Activated CD4-positive, alpha-beta memory T cell treated with anti-CD3 and anti-CD28 coated beads for 36 hours (primary cell): ENCODE measurements at regions not wholly inside any gene's neighbourhood (a gene's known extent, or its start where the extent isn't known, plus 50 kb on each side); places are given as distances from the start of the nearest gene placed in this dataset.

Experiments
- CTCF ChIA-PET: fragments of 350-600 bp; sonication (Branson Sonifier 250); formaldehyde crosslinking; loops from one replicate; lab custom pipeline; 2021; ENCODE audit warnings: antibody characterized with exemption, inconsistent platforms; lab: Charles Lee
- POLR2A ChIA-PET: fragments of 350-600 bp; sonication (Branson Sonifier 250); formaldehyde crosslinking; loops from one replicate; lab custom pipeline; 2021; ENCODE audit warnings: antibody characterized with exemption; lab: Charles Lee
- DNase-seq: peaks from one replicate; pipeline ENCODE4 v3.0.0-alpha.2; 2020
- H3K27ac Mint-ChIP-seq: one replicate; pipeline ENCODE4 v1.8.0; 2021; ENCODE audit warnings: mixed read lengths
- H3K27me3 Mint-ChIP-seq: one replicate; pipeline ENCODE4 v1.8.0; 2021; ENCODE audit warnings: mixed read lengths
- H3K36me3 Mint-ChIP-seq: one replicate; pipeline ENCODE4 v1.8.0; 2021; ENCODE audit warnings: mixed read lengths
- H3K4me1 Mint-ChIP-seq: one replicate; pipeline ENCODE4 v1.8.0; 2021; ENCODE audit warnings: low read depth, mixed read lengths
- H3K4me3 Mint-ChIP-seq: one replicate; pipeline ENCODE4 v1.8.0; 2021; ENCODE audit warnings: mild to moderate bottlenecking, mixed read lengths
- H3K9me3 Mint-ChIP-seq: one replicate; pipeline ENCODE4 v1.8.0; 2021; ENCODE audit warnings: mixed read lengths
- intact Hi-C: fragments of 100-400 bp; cut with micrococcal nuclease; formaldehyde crosslinking; loops from one replicate; pipeline ENCODE4 v1.15.1; 2023

DNA sequence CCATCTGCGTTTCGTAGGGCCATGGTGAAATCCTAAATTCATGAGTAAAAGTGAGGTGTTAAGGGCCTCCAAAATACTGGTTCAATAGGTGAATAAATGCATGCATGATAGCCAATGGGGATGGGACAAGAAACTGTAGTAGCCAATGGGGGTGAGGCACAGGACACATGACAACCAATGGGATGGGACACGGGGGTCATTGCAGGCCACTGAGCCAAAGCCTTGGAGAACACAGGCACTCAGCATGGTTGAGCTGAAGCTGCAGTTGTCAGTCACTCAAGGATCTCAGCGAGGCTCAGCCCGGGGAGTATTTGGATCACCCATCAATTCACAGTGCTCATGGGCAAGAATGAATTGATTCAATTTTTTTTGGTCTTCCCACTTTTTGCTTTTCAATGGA lies 156.5 kb downstream of the ACTR3 start:
- DNase-seq, result no peak
- H3K36me3 Mint-ChIP-seq, result no peaks in the 10 kb centered on the region
- ChIA-PET CTCF (no interaction called here), POLR2A (no interaction called here)
- no peaks in the 10 kb centered on the region for H3K9me3 Mint-ChIP-seq
- H3K27me3 Mint-ChIP-seq, result peaks cover 2% of the 10 kb centered on the region
- intact Hi-C loops, result no loop called here
- no peak overlapping the region for H3K4me3 Mint-ChIP-seq
- no peaks in the 10 kb centered on the region for H3K4me1 Mint-ChIP-seq
- no peak overlapping the region for H3K27ac Mint-ChIP-seq

DNA sequence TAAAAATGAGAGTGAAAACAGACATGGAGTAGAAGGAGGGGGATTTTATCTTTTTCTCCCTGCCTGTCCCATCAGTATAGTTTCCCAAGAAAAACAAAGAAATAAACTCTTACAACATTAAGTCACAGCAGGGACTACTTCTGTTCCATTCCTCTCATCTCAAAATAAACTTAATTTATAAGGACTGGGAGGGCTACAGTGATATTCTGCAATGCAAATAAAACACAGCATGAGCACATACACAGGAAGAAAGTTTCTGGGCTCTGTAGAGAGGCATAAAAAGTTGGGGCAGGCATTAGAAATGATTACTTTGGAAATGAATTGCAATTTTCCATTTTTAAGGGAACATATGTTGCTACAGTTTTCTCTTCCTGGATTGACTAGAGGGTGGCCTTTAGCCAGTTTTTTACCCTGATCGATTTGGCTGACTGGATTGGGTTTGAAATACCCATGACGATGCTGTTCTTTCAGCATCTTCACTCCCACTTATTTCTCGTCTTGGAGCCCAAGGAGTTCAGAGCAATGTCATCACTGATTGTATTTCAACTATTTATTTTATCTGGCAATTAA lies 157.1 kb downstream of the ACTR3 start:
- no peak for DNase-seq
- intact Hi-C loops, result no loop called here
- ChIA-PET POLR2A (no interaction called here), CTCF (no interaction called here)
- Mint-ChIP-seq H3K4me3 (no peak overlapping the region), H3K4me1 (no peaks in the 10 kb centered on the region), H3K36me3 (no peaks in the 10 kb centered on the region), H3K9me3 (no peaks in the 10 kb centered on the region), H3K27me3 (peaks cover 2% of the 10 kb centered on the region), H3K27ac (no peak overlapping the region)

DNA sequence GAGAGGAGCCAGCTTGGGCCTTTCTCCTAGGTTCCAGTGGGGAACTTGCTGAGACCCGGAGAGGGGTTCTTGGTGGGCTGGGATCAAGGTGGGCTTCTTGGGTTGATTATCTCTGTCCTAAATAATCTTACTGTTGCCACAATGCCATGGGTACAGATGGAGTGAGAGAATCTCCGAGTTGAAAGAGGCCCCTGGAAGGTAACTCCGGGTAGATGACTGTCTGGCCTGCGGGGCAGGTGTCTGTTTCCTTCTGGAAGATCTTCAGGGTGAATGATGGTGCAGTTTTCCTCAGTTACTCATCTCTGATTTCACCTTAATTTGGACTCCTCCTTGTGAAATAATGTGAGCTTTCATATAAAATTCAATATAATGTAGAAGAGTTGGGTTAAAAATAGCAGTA lies 159.4 kb downstream of the ACTR3 start:
- H3K4me1 Mint-ChIP-seq, result no peaks in the 10 kb centered on the region
- intact Hi-C loops, result no loop called here
- no peak for DNase-seq
- POLR2A ChIA-PET, result no interaction called here
- no peaks in the 10 kb centered on the region for H3K9me3 Mint-ChIP-seq
- H3K4me3 Mint-ChIP-seq, result no peak overlapping the region
- no peaks in the 10 kb centered on the region for H3K36me3 Mint-ChIP-seq
- no peak overlapping the region for H3K27ac Mint-ChIP-seq
- peaks cover 7% of the 10 kb centered on the region for H3K27me3 Mint-ChIP-seq
- CTCF ChIA-PET, result no interaction called here

DNA sequence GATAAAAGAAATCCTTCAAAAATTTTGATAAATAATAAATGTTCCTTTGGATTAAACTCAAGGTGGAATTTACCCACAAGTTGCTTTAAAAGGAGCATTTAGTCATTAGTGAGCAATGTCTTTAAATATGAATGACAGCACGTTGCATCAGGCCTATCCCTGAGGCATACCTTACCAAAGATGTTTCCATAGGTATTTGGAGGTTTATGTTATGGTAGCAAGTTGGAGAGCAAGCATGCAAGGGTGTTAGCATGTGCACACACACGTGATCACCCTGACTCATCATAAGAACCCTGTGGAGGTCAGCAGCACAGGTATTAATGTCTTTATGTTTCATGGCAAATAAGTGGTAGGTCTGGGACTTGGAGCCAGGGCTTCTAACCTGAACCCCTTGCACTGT lies 159.9 kb downstream of the ACTR3 start:
- H3K4me3 Mint-ChIP-seq, result no peak overlapping the region
- ChIA-PET POLR2A (no interaction called here), CTCF (no interaction called here)
- H3K4me1 Mint-ChIP-seq, result no peaks in the 10 kb centered on the region
- H3K36me3 Mint-ChIP-seq, result no peaks in the 10 kb centered on the region
- H3K27me3 Mint-ChIP-seq, result peaks cover 11% of the 10 kb centered on the region
- no peak overlapping the region for H3K27ac Mint-ChIP-seq
- intact Hi-C loops, result no loop called here
- no peak for DNase-seq
- H3K9me3 Mint-ChIP-seq, result no peaks in the 10 kb centered on the region

DNA sequence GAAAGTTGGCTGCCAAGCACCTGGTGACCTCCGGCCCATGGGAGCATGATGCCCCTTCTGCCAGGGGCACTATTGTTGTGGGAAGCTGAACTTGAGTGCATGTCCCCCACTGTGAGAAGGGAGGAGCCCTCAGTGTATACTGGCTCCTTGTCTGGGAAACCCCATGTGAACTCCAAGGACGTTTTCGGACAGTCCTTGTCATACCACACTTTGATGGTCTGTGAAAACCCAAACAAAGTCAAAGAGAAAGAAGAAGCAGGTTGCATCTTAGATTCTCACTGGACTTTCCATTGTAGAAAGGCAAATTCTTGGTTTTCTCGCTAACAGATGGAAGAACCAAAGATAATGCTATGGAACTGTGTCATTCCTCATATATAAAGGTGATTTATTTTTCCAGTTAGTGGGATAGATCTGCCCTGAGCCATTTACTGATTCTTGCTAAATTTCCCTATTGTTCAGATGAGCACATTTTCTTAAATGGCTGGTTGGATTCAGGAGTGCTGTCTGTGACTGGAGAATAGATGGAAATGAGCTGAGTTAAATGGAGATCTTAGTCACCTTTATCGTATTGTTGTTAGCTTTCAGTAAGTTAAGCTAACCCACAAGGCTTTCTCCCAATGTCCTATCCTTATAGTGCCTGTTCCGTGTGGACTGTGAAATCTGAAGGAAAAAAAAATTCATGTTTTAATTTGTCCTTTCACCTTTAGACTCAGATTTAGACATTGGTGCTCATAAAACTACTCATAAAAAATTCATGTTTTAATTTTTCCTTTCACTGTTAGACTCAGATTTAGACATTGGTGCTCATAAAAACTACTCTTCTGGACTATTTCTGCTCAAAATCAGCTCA lies 166.6 kb downstream of the ACTR3 start:
- Mint-ChIP-seq H3K9me3 (no peaks in the 10 kb centered on the region), H3K4me1 (no peaks in the 10 kb centered on the region), H3K4me3 (no peak overlapping the region), H3K36me3 (no peaks in the 10 kb centered on the region), H3K27me3 (peaks cover 18% of the 10 kb centered on the region), H3K27ac (no peak overlapping the region)
- POLR2A ChIA-PET, result no interaction called here
- intact Hi-C loops, result no loop called here
- CTCF ChIA-PET, result no interaction called here
- DNase-seq, result no peak

DNA sequence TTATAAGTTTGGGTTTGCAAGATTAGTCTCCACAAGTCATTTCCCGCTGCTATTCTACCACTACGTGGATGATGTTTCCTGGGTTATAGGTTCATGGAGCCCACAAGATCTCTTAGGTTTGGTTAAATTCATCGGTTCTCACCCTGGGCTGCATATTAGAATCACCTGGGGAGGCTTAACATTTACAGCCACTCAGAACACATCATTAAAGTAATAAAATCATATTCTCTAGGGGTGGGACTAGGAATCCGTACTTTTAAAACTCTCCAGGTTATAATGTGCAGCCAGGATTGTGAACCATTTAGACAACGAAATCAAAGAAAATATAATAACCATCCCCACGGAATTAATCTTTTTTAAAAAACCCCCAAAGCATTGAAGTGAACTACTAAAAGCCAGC lies 167.7 kb downstream of the ACTR3 start:
- CTCF ChIA-PET, result no interaction called here
- POLR2A ChIA-PET, result no interaction called here
- Mint-ChIP-seq H3K27ac (no peak overlapping the region), H3K27me3 (peaks cover 18% of the 10 kb centered on the region), H3K36me3 (no peaks in the 10 kb centered on the region), H3K4me1 (no peaks in the 10 kb centered on the region), H3K4me3 (no peak overlapping the region), H3K9me3 (no peaks in the 10 kb centered on the region)
- DNase-seq, result no peak
- intact Hi-C loops, result no loop called here

DNA sequence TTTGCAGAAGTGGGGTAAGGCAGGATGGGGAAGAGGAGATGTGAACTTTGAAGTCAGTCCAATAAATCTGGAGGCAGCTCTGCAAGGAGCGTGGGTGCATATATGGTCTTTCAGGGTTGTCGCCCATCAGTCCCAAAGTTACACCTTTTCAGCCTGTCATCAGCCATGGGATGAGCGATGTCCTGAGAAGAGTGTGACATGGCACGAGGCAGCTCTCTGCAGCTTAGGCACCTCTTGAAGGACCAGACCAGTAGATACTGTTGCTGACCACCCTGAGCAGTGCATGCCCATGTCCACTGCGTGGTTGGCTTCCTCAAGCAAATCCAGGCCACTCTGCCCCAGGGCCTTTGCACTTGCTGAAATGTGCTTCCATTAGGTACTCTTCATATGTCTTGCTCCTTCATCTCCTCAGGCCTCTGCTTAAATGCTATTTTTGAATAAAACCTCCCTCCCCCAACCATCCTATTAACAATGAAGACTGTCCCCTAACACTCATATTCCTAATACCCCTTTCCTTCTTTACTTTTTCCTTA lies 171.7 kb downstream of the ACTR3 start:
- no peak overlapping the region for H3K27ac Mint-ChIP-seq
- POLR2A ChIA-PET, result no interaction called here
- no peaks in the 10 kb centered on the region for H3K36me3 Mint-ChIP-seq
- intact Hi-C loops, result no loop called here
- H3K4me1 Mint-ChIP-seq, result no peaks in the 10 kb centered on the region
- DNase-seq, result no peak
- CTCF ChIA-PET, result no interaction called here
- peaks cover 3% of the 10 kb centered on the region for H3K27me3 Mint-ChIP-seq
- H3K9me3 Mint-ChIP-seq, result no peaks in the 10 kb centered on the region
- no peak overlapping the region for H3K4me3 Mint-ChIP-seq

DNA sequence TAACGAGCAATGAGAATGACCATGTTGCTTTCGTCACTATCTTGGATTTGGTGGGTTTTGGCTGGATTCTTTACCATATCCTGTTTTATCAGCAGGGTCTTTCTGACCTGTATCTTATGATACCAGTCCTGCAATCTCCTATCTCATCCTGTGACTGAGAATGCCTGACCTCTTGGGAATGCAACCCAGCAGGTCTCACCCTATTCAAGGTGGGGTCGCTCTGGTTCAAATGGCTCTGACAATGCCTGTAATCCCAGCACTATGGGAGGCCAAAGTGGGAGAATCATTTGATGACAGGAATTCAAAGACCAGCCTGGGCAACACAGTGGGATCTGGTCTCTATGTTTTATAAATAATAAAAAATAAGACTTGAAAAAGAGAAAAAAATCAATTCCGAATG lies 173.5 kb downstream of the ACTR3 start:
- no peak for DNase-seq
- no peak overlapping the region for H3K4me3 Mint-ChIP-seq
- H3K36me3 Mint-ChIP-seq, result no peaks in the 10 kb centered on the region
- no peak overlapping the region for H3K27ac Mint-ChIP-seq
- intact Hi-C loops, result no loop called here
- ChIA-PET POLR2A (no interaction called here), CTCF (no interaction called here)
- H3K4me1 Mint-ChIP-seq, result no peaks in the 10 kb centered on the region
- H3K27me3 Mint-ChIP-seq, result no peaks in the 10 kb centered on the region
- H3K9me3 Mint-ChIP-seq, result no peaks in the 10 kb centered on the region

DNA sequence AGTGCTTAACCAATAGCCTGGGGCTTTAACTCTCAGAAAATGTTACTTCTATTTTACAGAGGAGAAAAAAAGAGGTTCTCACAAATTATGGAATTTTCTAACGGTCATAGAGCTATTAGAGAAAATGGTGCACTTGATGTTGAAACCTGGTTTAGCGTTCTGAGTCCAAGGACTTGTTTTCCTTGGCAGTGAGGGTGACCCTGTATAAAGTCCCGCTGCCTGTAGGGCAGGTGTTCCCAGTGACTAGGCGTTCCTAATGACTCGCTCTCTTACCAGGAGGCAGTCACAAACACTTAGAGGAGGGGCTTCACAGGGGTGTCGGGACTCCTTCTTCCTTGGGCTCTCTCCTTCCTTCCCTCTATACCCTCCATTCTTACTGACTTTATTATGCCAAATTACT lies 175.8 kb downstream of the ACTR3 start:
- Mint-ChIP-seq H3K4me1 (no peaks in the 10 kb centered on the region), H3K9me3 (no peaks in the 10 kb centered on the region), H3K36me3 (no peaks in the 10 kb centered on the region), H3K4me3 (no peak overlapping the region), H3K27ac (no peak overlapping the region), H3K27me3 (peaks cover 2% of the 10 kb centered on the region)
- no peak for DNase-seq
- CTCF ChIA-PET, result no interaction called here
- intact Hi-C loops, result no loop called here
- POLR2A ChIA-PET, result no interaction called here

DNA sequence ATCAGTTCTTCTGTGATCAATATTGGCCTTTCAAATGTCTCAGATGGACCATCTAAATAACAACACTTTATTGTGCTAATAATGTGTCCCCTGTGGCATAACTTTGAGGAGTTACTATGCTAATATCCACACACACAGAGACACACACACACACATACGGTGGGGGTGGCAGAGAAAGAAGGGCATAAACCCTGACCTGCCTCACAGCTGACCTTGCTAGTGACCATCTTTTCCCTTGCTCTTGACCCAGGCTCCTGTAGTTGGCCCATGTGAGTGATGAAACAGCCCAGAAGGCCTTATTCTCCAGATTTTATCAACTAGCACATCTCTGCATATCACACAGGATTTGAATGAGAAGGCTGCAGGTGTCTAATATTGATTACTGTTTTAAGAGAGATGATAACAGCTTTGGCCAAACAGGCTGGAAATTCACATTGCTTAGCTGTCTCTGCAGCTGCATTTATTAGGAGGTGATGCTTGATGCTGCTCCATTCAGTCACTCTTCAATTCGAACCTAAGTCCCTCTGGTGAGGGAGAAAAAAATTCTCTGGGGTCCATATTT lies 176.4 kb downstream of the ACTR3 start:
- Mint-ChIP-seq H3K27me3 (peaks cover 2% of the 10 kb centered on the region), H3K4me1 (no peaks in the 10 kb centered on the region), H3K36me3 (no peaks in the 10 kb centered on the region), H3K27ac (no peak overlapping the region), H3K9me3 (no peaks in the 10 kb centered on the region), H3K4me3 (no peak overlapping the region)
- ChIA-PET POLR2A (no interaction called here), CTCF (no interaction called here)
- no peak for DNase-seq
- intact Hi-C loops, result no loop called here

DNA sequence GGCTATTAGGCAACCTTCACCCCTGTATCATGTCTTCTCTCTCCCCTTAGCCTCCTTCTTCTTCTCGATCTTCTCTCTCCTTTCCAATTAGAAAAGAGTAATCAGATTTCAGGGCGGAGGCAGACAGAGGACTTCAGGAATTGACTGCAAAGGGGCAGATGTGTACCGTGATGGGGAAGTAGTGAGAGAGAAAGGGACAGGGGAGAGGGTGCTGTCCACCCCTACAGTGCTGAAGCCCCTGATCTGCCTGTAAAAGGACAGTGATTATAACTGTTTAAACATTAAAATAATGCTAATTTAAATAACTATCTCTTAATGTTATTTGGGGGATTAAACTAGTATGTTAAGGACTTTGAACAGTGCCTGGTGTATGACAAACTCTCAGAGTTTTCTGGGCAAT lies 178.5 kb downstream of the ACTR3 start:
- H3K36me3 Mint-ChIP-seq, result no peaks in the 10 kb centered on the region
- no peak overlapping the region for H3K4me3 Mint-ChIP-seq
- ChIA-PET CTCF (no interaction called here), POLR2A (no interaction called here)
- H3K9me3 Mint-ChIP-seq, result no peaks in the 10 kb centered on the region
- no peak overlapping the region for H3K27ac Mint-ChIP-seq
- intact Hi-C loops, result no loop called here
- H3K4me1 Mint-ChIP-seq, result no peaks in the 10 kb centered on the region
- DNase-seq, result peak; percentile 14
- H3K27me3 Mint-ChIP-seq, result peaks cover 10% of the 10 kb centered on the region

DNA sequence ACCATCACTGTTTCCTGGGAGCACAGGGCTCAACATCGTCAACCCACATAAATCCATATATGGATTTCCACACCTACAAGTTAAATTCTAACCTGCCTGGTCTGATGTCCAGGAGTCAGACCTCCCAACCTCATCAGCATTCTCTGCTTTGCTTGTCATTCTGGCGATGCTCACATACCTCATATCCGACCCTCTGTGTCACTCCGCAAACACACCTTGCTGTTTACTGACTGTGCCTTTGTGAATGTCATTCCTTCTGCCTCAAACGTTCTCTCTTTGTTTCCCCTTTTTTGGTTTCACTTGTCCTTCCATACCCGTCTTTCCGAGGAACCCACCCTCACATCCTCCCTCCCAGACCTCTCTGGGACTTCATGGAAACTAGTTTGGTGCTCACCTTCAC lies 187.1 kb downstream of the ACTR3 start:
- POLR2A ChIA-PET, result no interaction called here
- no peak overlapping the region for H3K4me3 Mint-ChIP-seq
- no peaks in the 10 kb centered on the region for H3K36me3 Mint-ChIP-seq
- intact Hi-C loops, result no loop called here
- CTCF ChIA-PET, result no interaction called here
- no peaks in the 10 kb centered on the region for H3K9me3 Mint-ChIP-seq
- H3K4me1 Mint-ChIP-seq, result no peaks in the 10 kb centered on the region
- H3K27ac Mint-ChIP-seq, result no peak overlapping the region
- H3K27me3 Mint-ChIP-seq, result peaks cover 19% of the 10 kb centered on the region
- DNase-seq, result no peak
